RWPE2 (cell line): ENCODE measurements at regions not wholly inside any gene's neighbourhood (a gene's known extent, or its start where the extent isn't known, plus 50 kb on each side); places are given as distances from the start of the nearest gene placed in this dataset.

Experiments used
- ATAC-seq: fragments of 200-7000 bp; cut with Tn5 transposase; 3 replicates; pipeline ENCODE4 v1.9.1; 2021; ENCODE audit warnings: low read depth
- DNase-seq: peaks from one replicate; pipeline ENCODE4 v3.0.0-alpha.2; 2020; ENCODE audit warnings: low spot score
- H3K27ac ChIP-seq: fragments of 450-650 bp; 2 replicates; pipeline ENCODE4 v1.5.1; 2017; ENCODE audit warnings: mild to moderate bottlenecking; ENCODE audit not compliant: poor library complexity, severe bottlenecking
- H3K27me3 ChIP-seq: fragments of 250-450 bp; sonication (Bioruptor Pico); 2 replicates; pipeline ENCODE4 v1.5.1; 2021; ENCODE audit warnings: mild to moderate bottlenecking, moderate library complexity; ENCODE audit not compliant: insufficient read depth, poor library complexity, severe bottlenecking
- H3K36me3 ChIP-seq: fragments of 250-450 bp; sonication (Bioruptor Pico); 2 replicates; pipeline ENCODE4 v1.5.1; 2020; ENCODE audit warnings: low read depth, mild to moderate bottlenecking, moderate library complexity
- H3K4me1 ChIP-seq: fragments of 250-450 bp; sonication (Bioruptor Pico); 2 replicates; pipeline ENCODE4 v1.5.1; 2021; ENCODE audit warnings: mild to moderate bottlenecking, moderate library complexity; ENCODE audit not compliant: insufficient read depth, poor library complexity, severe bottlenecking
- H3K4me3 ChIP-seq: fragments of 250-450 bp; sonication (Bioruptor Pico); 2 replicates; pipeline ENCODE4 v1.5.1; 2021; ENCODE audit warnings: mild to moderate bottlenecking, moderate library complexity; ENCODE audit not compliant: severe bottlenecking
- H3K9me3 ChIP-seq: fragments of 250-450 bp; sonication (Bioruptor Pico); 2 replicates; pipeline ENCODE4 v1.5.1; 2021; ENCODE audit warnings: mild to moderate bottlenecking, moderate library complexity; ENCODE audit not compliant: severe bottlenecking
- TF ChIP-seq, protein P1 (sequence below): fragments of 450-650 bp; IDR thresholded peaks from one replicate; pipeline ENCODE4 v1.5.1; 2017; ENCODE audit warnings: mild to moderate bottlenecking, moderate library complexity; ENCODE audit not compliant: poor library complexity, severe bottlenecking

DNA sequence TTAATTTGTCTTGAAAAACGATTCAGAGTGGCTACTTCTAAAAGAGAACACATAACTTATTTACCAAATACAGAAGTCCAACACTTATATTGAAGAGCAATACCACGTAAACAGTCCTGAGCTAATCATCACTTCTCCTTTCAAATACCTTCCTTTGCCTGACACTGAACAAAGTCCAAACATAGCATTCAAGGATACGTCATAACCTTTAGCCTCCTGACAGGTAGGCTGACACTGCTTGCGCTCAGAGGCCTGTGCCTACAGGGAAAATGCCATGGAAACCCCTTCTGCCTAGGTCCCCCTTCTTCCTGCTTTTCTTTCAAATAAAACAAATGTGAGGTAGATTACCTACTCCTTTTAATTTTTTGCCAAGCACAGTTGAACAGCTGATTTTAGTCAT is 510.0 kb downstream of the INSC start:
- H3K36me3 ChIP-seq, result no peaks in the 10 kb centered on the region
- no peaks in the 10 kb centered on the region for H3K4me1 ChIP-seq
- no peak for DNase-seq
- no peak for ATAC-seq
- TF ChIP-seq, protein P1, sequence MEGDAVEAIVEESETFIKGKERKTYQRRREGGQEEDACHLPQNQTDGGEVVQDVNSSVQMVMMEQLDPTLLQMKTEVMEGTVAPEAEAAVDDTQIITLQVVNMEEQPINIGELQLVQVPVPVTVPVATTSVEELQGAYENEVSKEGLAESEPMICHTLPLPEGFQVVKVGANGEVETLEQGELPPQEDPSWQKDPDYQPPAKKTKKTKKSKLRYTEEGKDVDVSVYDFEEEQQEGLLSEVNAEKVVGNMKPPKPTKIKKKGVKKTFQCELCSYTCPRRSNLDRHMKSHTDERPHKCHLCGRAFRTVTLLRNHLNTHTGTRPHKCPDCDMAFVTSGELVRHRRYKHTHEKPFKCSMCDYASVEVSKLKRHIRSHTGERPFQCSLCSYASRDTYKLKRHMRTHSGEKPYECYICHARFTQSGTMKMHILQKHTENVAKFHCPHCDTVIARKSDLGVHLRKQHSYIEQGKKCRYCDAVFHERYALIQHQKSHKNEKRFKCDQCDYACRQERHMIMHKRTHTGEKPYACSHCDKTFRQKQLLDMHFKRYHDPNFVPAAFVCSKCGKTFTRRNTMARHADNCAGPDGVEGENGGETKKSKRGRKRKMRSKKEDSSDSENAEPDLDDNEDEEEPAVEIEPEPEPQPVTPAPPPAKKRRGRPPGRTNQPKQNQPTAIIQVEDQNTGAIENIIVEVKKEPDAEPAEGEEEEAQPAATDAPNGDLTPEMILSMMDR, result no peak
- H3K9me3 ChIP-seq, result no peaks in the 10 kb centered on the region
- H3K27ac ChIP-seq, result no peak overlapping the region
- H3K27me3 ChIP-seq, result no peaks in the 10 kb centered on the region
- no peak overlapping the region for H3K4me3 ChIP-seq

DNA sequence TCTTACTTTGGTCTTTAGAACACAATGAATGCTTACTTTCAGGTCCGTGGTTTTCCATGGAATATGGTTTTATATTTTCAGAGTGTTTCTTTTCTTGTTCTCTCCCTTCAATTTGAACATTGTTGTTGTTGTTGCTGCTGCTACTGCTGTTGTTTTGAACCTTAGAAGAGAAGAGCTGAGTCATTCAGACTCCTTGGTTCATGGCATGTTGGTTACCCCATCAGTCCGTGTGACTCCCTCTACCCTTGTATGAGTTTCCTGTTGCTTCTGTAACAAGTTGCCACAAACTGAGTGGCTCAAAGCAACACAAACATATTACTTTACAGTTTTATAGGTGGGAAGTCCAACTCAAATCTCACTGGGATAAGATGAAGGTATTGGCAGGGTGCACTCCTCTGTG is 511.0 kb downstream of the INSC start:
- ATAC-seq (no peak), DNase-seq (no peak)
- H3K27me3 ChIP-seq, result no peaks in the 10 kb centered on the region
- H3K36me3 ChIP-seq, result no peaks in the 10 kb centered on the region
- TF ChIP-seq, protein P1, result no peak
- no peaks in the 10 kb centered on the region for H3K9me3 ChIP-seq
- no peak overlapping the region for H3K27ac ChIP-seq
- no peaks in the 10 kb centered on the region for H3K4me1 ChIP-seq
- no peak overlapping the region for H3K4me3 ChIP-seq

DNA sequence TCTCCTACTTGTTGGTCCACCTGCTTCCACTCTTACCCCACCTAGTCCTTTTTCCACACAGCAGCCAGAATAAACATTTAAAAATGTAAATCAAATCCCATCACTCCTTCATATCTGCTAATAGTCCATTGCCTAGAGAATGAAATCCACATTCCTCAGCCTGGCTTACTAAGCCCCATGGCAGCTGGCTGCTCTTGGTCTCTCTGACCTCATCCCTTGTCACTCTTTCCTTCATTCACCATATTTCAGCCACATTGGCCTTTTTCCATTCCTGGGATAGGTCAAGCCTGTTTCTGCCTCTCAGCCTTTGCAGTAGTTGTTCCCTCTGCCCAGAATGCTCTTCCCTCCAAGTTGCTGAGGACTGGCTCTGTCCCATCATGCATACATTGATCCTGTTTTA is 512.8 kb downstream of the INSC start:
- DNase-seq (no peak), ATAC-seq (peak; percentile 29; the same call in 1 of the 3 replicates)
- TF ChIP-seq, protein P1, result no peak
- Histone ChIP-seq H3K4me1 (no peaks in the 10 kb centered on the region), H3K36me3 (no peaks in the 10 kb centered on the region), H3K27ac (no peak overlapping the region), H3K27me3 (no peaks in the 10 kb centered on the region), H3K9me3 (no peaks in the 10 kb centered on the region), H3K4me3 (no peak overlapping the region)

DNA sequence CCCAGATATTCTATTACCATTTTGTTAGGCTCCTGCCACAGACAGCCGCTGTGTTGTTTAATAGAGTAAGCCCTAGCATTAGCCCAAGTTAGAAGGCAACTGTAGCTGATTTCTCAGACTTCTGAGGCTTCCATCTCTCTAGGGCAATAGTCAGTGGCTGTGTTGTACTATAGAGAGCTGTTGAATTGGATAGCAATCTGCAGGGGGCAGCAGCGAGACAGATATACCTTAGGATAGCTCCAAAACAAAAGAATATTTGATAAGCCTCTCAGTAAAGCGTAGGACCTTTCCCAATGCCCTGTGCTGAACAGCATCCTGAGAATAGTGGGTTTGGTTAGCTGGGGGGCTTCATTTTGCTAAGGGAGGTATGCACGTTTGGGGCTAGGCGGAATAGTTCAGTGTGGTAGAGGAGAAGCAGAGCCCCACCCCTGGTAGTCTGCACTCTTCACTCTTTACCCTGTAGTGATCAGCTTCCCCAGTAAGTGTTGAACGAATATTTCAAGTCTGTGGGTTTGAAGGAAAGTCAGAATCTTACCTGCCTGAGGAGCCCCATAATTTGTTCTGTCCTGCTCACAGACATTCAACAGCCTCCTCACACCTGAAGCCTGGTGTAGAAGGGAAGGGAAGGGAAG is 515.1 kb downstream of the INSC start:
- Histone ChIP-seq H3K36me3 (no peaks in the 10 kb centered on the region), H3K4me3 (no peak overlapping the region), H3K4me1 (no peaks in the 10 kb centered on the region), H3K27me3 (no peaks in the 10 kb centered on the region), H3K27ac (no peak overlapping the region), H3K9me3 (no peaks in the 10 kb centered on the region)
- ATAC-seq (0 out of 3 replicates have a peak, but pooled peaks have one; percentile 23), DNase-seq (no peak)
- TF ChIP-seq, protein P1, result peak; percentile 13

DNA sequence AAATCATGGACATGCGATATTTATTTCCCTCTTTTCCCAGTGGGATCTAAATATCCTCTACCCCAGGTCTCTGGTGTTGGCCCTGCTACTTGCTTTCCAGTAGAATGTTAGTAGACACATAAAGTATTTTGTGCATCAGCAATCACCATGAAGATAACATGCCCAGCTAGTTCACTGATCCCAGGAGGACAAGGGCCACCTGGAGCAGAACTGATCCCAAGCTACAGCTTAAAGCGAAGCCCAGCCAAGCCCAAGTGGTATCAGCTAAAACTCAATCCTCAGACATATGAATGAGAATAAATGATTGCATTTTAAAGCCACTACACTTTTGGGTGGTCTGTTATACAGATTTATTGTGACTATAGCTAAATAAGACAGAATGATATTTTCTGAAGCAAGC is 516.2 kb downstream of the INSC start:
- TF ChIP-seq, protein P1, result no peak
- Histone ChIP-seq H3K36me3 (no peaks in the 10 kb centered on the region), H3K27ac (no peak overlapping the region), H3K4me1 (no peaks in the 10 kb centered on the region), H3K27me3 (no peaks in the 10 kb centered on the region), H3K9me3 (no peaks in the 10 kb centered on the region), H3K4me3 (no peak overlapping the region)
- ATAC-seq (no peak), DNase-seq (no peak)
